ENCODE measurements at regions not wholly inside any gene's neighbourhood (a gene's known extent, or its start where the extent isn't known, plus 50 kb on each side); places are given as distances from the start of the nearest gene placed in this dataset.

- H3K36me3 ChIP-seq (ENCODE audit: control insufficient read depth in 2 of 2, extremely low read depth in 1 of 2, insufficient read depth in 2 of 2, low read length in 2 of 2), result no peaks in the 10 kb centered on the region
- H3K4me2 ChIP-seq (ENCODE audit: insufficient read depth, low read length), result no peak overlapping the region
- no peaks in the 10 kb centered on the region for H3K27me3 ChIP-seq (ENCODE audit: control insufficient read depth in 2 of 2, insufficient read depth in 2 of 2, low read length in 2 of 2)
- no peak for TF ChIP-seq POLR2AphosphoS5 (IDR thresholded peaks at IDR 0.05; ENCODE audit: insufficient read depth, low read depth, low read length)
- no peak for TF ChIP-seq MAX (IDR thresholded peaks at IDR 0.05; ENCODE audit: insufficient read depth, insufficient read length)
- TF ChIP-seq FOS (IDR thresholded peaks at IDR 0.05; ENCODE audit: borderline replicate concordance, insufficient read depth, low read length), result no peak
- TF ChIP-seq CTCF (IDR thresholded peaks at IDR 0.05; ENCODE audit: extremely low read depth in 1 of 2, insufficient read depth in 1 of 2, low read depth in 1 of 2, low read length in 2 of 2), result no peak
- TF ChIP-seq GATA2 (IDR thresholded peaks at IDR 0.05; ENCODE audit: insufficient read depth, insufficient read length, low read depth, low read length), result no peak
- no peak for TF ChIP-seq EZH2 (IDR thresholded peaks at IDR 0.05; ENCODE audit: borderline replicate concordance, low read depth, low read length, severe bottlenecking)
- no peak for TF ChIP-seq JUN (IDR thresholded peaks at IDR 0.05; ENCODE audit: borderline replicate concordance, insufficient read depth, insufficient read length, low read depth)
- no peak for TF ChIP-seq MYC (IDR thresholded peaks at IDR 0.05; ENCODE audit: low read depth, low read length)
- TF ChIP-seq POLR2A (IDR thresholded peaks at IDR 0.05; ENCODE audit: low read depth, low read length), result no peak
- no peaks in the 10 kb centered on the region for H3K4me1 ChIP-seq (ENCODE audit: control insufficient read depth, extremely low read depth, insufficient read depth, low read length)
- no peaks in the 10 kb centered on the region for H3K9me1 ChIP-seq (replicated peaks; ENCODE audit: control insufficient read depth, extremely low read depth, insufficient read depth, low read length)
- intact Hi-C loops (cut with micrococcal nuclease) (no loop called here), dilution Hi-C loops (cut with MboI; ENCODE audit: extremely low pct_ligation_motif_present, low sequenced_read_pairs) (no loop called here)
- no peaks in the 10 kb centered on the region for H3K9me3 ChIP-seq (replicated peaks; ENCODE audit: control insufficient read depth, insufficient read depth, low read length)
- FAIRE-seq, result no peak
- H3K4me3 ChIP-seq (replicated peaks in 1 of 3; ENCODE audit: insufficient read depth in 1 of 3, low read depth in 1 of 3, low read length in 3 of 3), result no peak overlapping the region
- no peaks in the 10 kb centered on the region for H4K20me1 ChIP-seq (replicated peaks; ENCODE audit: control insufficient read depth, extremely low read depth, insufficient read depth, low read length)
- H2AFZ ChIP-seq (ENCODE audit: low read depth, low read length), result no peak overlapping the region
- H3K79me2 ChIP-seq (ENCODE audit: control insufficient read depth, insufficient read depth, low read length), result no peaks in the 10 kb centered on the region
- no peak overlapping the region for H3K9ac ChIP-seq (replicated peaks; ENCODE audit: extremely low read depth, insufficient read depth, low read length)
- BruUV-seq (replicated peaks), result no TSS peak
- H3K27ac ChIP-seq (ENCODE audit: insufficient read depth, low read depth, low read length), result no peak overlapping the region
- CTCF ChIA-PET, result no interaction called here
- DNase-seq (ENCODE audit: low read depth, low spot score), result no peak
- POLR2A ChIA-PET, result no interaction called here
Observed at GRCh38 chr1:95382000-95382786, 148.2 kb downstream of the RWDD3 start.

Measured in endothelial cell of umbilical vein (primary cell).